Endodermal cell (in vitro differentiated cells): ENCODE measurements at regions not wholly inside any gene's neighbourhood (a gene's known extent, or its start where the extent isn't known, plus 50 kb on each side); places are given as distances from the start of the nearest gene placed in this dataset.
A peak's percentile ranks its signal among the peaks of the same experiment; 100 is the strongest.

ENCODE experiments used
- DNase-seq: peaks from one replicate; pipeline ENCODE4 v3.0.0-alpha.2; 2017
- H3K27ac ChIP-seq: 2 replicates; pipeline ENCODE4 v1.5.1; 2013; ENCODE audit warnings: mild to moderate bottlenecking, low read depth, low read length, moderate library complexity
- H3K27me3 ChIP-seq: 2 replicates; pipeline ENCODE4 v1.6.1; 2013; ENCODE audit warnings: mild to moderate bottlenecking, low read length, moderate library complexity; ENCODE audit not compliant: insufficient read depth, control insufficient read depth, poor library complexity, severe bottlenecking
- H3K36me3 ChIP-seq: 2 replicates; pipeline ENCODE4 v1.7.0; 2013; ENCODE audit warnings: mild to moderate bottlenecking, low read length, moderate library complexity; ENCODE audit not compliant: control insufficient read depth, insufficient read depth
- H3K4me1 ChIP-seq: one replicate; pipeline ENCODE4 v1.7.0; 2013; ENCODE audit warnings: low read length; ENCODE audit not compliant: control insufficient read depth, insufficient read depth
- H3K4me3 ChIP-seq: 2 replicates; pipeline ENCODE4 v1.5.1; 2013; ENCODE audit warnings: mild to moderate bottlenecking, low read length, moderate library complexity
- H3K9ac ChIP-seq: 2 replicates; pipeline ENCODE4 v1.6.1; 2013; ENCODE audit warnings: mild to moderate bottlenecking, low read length, moderate library complexity; ENCODE audit not compliant: poor library complexity, severe bottlenecking; ENCODE audit errors: extremely low read depth
- H3K9me3 ChIP-seq: 2 replicates; pipeline ENCODE4 v1.6.1; 2013; ENCODE audit warnings: mild to moderate bottlenecking, low read length, moderate library complexity; ENCODE audit not compliant: control insufficient read depth
- H3K27ac Mint-ChIP-seq: 2 replicates; pipeline ENCODE4 v1.8.0; 2020; ENCODE audit warnings: mixed read lengths
- H3K27me3 Mint-ChIP-seq: 2 replicates; pipeline ENCODE4 v1.8.0; 2021; ENCODE audit warnings: mild to moderate bottlenecking, mixed read lengths; ENCODE audit not compliant: insufficient read depth
- H3K36me3 Mint-ChIP-seq: 2 replicates; pipeline ENCODE4 v1.8.0; 2020; ENCODE audit warnings: low read depth, mixed read lengths
- H3K4me1 Mint-ChIP-seq: 2 replicates; pipeline ENCODE4 v1.8.0; 2020; ENCODE audit warnings: mixed read lengths
- H3K4me3 Mint-ChIP-seq: 2 replicates; pipeline ENCODE4 v1.8.0; 2020; ENCODE audit warnings: mild to moderate bottlenecking, moderate library complexity, mixed read lengths
- H3K9me3 Mint-ChIP-seq: 2 replicates; pipeline ENCODE4 v1.8.0; 2020; ENCODE audit warnings: mild to moderate bottlenecking, mixed read lengths
- CTCF ChIP-seq: fragments of 200-600 bp; sonication (generic); conservative IDR thresholded peaks from 2 replicates; pipeline ENCODE4 v1.5.0; 2021; ENCODE audit warnings: antibody characterized with exemption, mild to moderate bottlenecking
- WGBS, 2 experiments: methylation state at CpG; one replicate each; pipeline versions ENCODE4 v1.1.5 to v1.1.7; 2013; ENCODE audit warnings: missing lambda C conversion rate in 2 of 2, mixed read lengths in 1 of 2; ENCODE audit not compliant: insufficient coverage in 1 of 2, insufficient read length in 1 of 2; 5-methylcytosine and 5-hydroxymethylcytosine counted together

DNA sequence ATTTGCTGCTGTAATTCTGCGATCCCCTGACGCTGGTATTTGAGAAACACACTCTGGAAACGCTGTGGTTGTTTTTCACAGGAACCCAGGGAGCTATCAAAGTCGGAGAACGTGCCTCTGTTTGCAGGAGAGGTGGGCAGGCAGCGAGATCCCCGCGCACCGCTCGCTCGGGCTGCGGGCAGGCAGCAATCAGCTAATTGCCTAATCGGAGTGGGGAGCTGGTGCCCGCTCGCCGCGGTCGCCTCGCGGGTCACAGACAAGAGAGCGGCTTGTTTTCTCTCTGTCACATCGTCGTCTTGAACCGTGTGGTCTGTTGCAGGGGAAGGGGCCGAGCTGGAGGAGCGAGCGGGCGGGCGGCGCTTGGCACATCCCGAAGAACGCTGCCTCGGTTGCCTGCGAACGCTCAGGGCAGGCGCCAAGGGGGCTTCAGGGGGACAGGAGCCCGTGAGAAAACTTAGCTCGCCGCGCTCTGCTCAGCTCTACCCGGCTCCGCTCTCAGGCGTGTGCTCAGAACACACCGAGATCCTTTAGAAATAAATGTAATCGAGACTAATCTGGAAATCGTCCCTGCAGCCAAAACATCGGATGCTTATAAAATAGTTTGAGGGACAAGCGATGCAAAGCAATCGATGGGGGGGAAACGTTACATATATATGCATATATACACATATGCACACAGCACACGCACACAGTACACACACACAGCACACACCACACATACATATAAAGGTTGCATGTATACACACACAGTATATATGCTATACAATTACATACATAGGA, 93.6 kb upstream of the SMYD2 start:
- Mint-ChIP-seq H3K27me3 (peaks cover 51% of the 10 kb centered on the region), H3K36me3 (no peaks in the 10 kb centered on the region), H3K9me3 (peaks cover 9% of the 10 kb centered on the region), H3K4me3 (peak overlapping the region; percentile 52), H3K4me1 (peaks cover 24% of the 10 kb centered on the region), H3K27ac (no peak overlapping the region)
- peaks cover 4% of the 10 kb centered on the region for H3K4me1 ChIP-seq
- H3K9me3 ChIP-seq: peaks cover 11% of the 10 kb centered on the region
- H3K9ac ChIP-seq: peak overlapping the region; percentile 9
- H3K36me3 ChIP-seq: no peaks in the 10 kb centered on the region
- peak overlapping the region; percentile 76 for H3K4me3 ChIP-seq
- DNase-seq: peak; percentile 76
- H3K27ac ChIP-seq: no peak overlapping the region
- peaks cover 58% of the 10 kb centered on the region for H3K27me3 ChIP-seq
- TF ChIP-seq CTCF: no peak
- 9 to 11% methylated on average over 17 to 51 of the region's 51 CpGs for WGBS, 2 experiments

DNA sequence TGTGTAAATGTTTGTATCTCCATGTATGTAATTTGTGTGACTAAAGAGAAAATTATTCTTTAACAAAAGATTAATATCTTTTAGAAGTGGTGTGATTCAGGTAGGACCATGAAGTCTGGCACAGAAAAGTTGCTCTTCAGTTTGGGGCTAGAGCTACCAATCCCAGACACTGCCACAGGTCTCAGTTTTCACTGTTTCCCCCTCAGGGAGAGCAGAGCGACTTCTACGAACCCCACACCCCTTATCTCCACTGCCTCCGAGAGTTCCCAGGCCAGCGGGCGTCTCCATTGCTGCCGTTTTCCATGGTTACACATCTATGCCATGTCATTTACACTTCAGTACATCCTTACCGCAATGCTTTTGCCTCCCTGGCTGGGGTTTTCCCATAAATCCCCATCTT, 93.0 kb upstream of the SMYD2 start:
- no peak for DNase-seq
- H3K4me1 ChIP-seq: peaks cover 5% of the 10 kb centered on the region
- H3K27ac ChIP-seq: no peak overlapping the region
- H3K4me3 Mint-ChIP-seq: no peak overlapping the region
- H3K27me3 ChIP-seq: peaks cover 58% of the 10 kb centered on the region
- no peak overlapping the region for H3K9ac ChIP-seq
- peaks cover 9% of the 10 kb centered on the region for H3K9me3 ChIP-seq
- TF ChIP-seq CTCF: no peak
- H3K9me3 Mint-ChIP-seq: peaks cover 6% of the 10 kb centered on the region
- 40% methylated on average over 7 of the region's 7 CpGs; no CpG with 5 or more reads in 1 of the 2 experiments for WGBS, 2 experiments
- no peak overlapping the region for H3K4me3 ChIP-seq
- peaks cover 51% of the 10 kb centered on the region for H3K27me3 Mint-ChIP-seq
- no peaks in the 10 kb centered on the region for H3K36me3 ChIP-seq
- peaks cover 26% of the 10 kb centered on the region for H3K4me1 Mint-ChIP-seq
- no peak overlapping the region for H3K27ac Mint-ChIP-seq
- H3K36me3 Mint-ChIP-seq: no peaks in the 10 kb centered on the region

DNA sequence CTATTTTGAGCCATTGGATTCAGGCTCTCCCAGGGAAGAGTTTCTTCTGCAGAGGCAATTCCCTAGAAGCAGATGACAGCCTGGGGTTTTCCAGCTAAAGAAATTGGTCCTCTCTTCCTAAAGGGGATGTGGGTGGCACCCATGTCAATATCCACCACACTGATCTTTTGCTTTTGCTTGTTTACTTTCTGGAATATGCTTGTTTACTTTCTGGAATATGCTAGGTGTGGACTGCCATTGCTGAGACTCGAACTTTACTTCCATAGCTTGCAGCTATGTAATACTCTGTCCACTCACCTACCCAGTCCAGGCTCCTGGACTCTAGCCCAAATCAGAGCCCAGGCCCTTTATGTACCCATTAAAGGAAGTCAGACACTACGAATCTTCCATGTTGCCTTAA, 92.1 kb upstream of the SMYD2 start:
- peaks cover 49% of the 10 kb centered on the region for H3K27me3 Mint-ChIP-seq

More for the DNA sequence above, 92.1 kb upstream of the SMYD2 start:
- Mint-ChIP-seq H3K36me3 (no peaks in the 10 kb centered on the region), H3K4me3 (no peak overlapping the region), H3K4me1 (peaks cover 34% of the 10 kb centered on the region), H3K27ac (no peak overlapping the region), H3K9me3 (peaks cover under 1% of the 10 kb centered on the region)
- Histone ChIP-seq H3K9me3 (peaks cover under 1% of the 10 kb centered on the region), H3K4me1 (peaks cover 14% of the 10 kb centered on the region), H3K4me3 (no peak overlapping the region), H3K9ac (no peak overlapping the region), H3K27ac (no peak overlapping the region), H3K36me3 (no peaks in the 10 kb centered on the region), H3K27me3 (peaks cover 58% of the 10 kb centered on the region)
- 83 to 100% methylated on average over 1 to 2 of the region's 2 CpGs for WGBS, 2 experiments
- no peak for DNase-seq
- no peak for TF ChIP-seq CTCF
